Vagina (tissue), 2 donors: ENCODE measurements at regions not wholly inside any gene's neighbourhood (a gene's known extent, or its start where the extent isn't known, plus 50 kb on each side); places are given as distances from the start of the nearest gene placed in this dataset.

Experiments
- CTCF ChIP-seq, 3 experiments: fragments of 450-650 bp in 2 of 3; fragments of 200-600 bp in 1 of 3; sonication (generic) in 1 of 3; IDR thresholded peaks; one replicate each; pipeline ENCODE4 v1.5.1; 2017 to 2019; ENCODE audit warnings: antibody characterized with exemption in 3 of 3, mild to moderate bottlenecking in 2 of 3, moderate library complexity in 2 of 3
- POLR2A ChIP-seq, 2 donors: fragments of 450-650 bp; IDR thresholded peaks; one replicate each; pipeline ENCODE4 v1.6.1; 2017; ENCODE audit warnings: antibody characterized with exemption in 2 of 2, mild to moderate bottlenecking in 2 of 2, moderate library complexity in 2 of 2
- POLR2AphosphoS5 ChIP-seq, 2 donors: sonication (generic); formaldehyde crosslinking; IDR thresholded peaks; one replicate each; pipeline ENCODE4 v1.9.0; 2017; ENCODE audit warnings: antibody characterized with exemption in 2 of 2, mild to moderate bottlenecking in 2 of 2, low read depth in 1 of 2; ENCODE audit not compliant: insufficient read depth in 1 of 2

GRCh38 chr18:67133669-67134068, 382.9 kb downstream of the DSEL start:
- TF ChIP-seq POLR2A (IDR thresholded peaks at IDR 0.05) (no peak), POLR2AphosphoS5 (IDR thresholded peaks at IDR 0.05; ENCODE audit: insufficient read depth in 1 of 2, low read depth in 1 of 2) (no peak), CTCF (IDR thresholded peaks at IDR 0.05) (no peak)
